K562 (cell line): ENCODE measurements at regions not wholly inside any gene's neighbourhood (a gene's known extent, or its start where the extent isn't known, plus 50 kb on each side); places are given as distances from the start of the nearest gene placed in this dataset.
A peak's percentile ranks its signal among the peaks of the same experiment; 100 is the strongest.

Experiments used
- ARID1B ChIP-seq: fragments of 450-650 bp; IDR thresholded peaks from 2 replicates; pipeline ENCODE4 v1.6.1; 2016; ENCODE audit warnings: antibody characterized with exemption, mild to moderate bottlenecking, inconsistent platforms
- CHAMP1 ChIP-seq: fragments of 450-650 bp; IDR thresholded peaks from 2 replicates; pipeline ENCODE4 v1.6.1; 2016; ENCODE audit warnings: mild to moderate bottlenecking
- CSDE1 ChIP-seq, 2 experiments: fragments of 450-650 bp; IDR thresholded peaks; 2 replicates each; pipeline ENCODE4 v1.6.1; 2016; ENCODE audit warnings: mild to moderate bottlenecking in 1 of 2
- E2F3 ChIP-seq: fragments of 250-450 bp; sonication (Bioruptor Pico); IDR thresholded peaks from 2 replicates; pipeline ENCODE4 v1.4.0; 2020; ENCODE audit warnings: mild to moderate bottlenecking
- HMGN3 ChIP-seq: IDR thresholded peaks from 2 replicates; pipeline ENCODE4 v1.6.1; 2011; ENCODE audit warnings: borderline replicate concordance, low read depth, mild to moderate bottlenecking, mixed read lengths, low read length; ENCODE audit not compliant: insufficient read length; ENCODE audit errors: extremely low read depth
- ILF3 ChIP-seq: fragments of 450-650 bp; IDR thresholded peaks from 2 replicates; pipeline ENCODE4 v1.6.1; 2018; ENCODE audit warnings: antibody characterized with exemption, mild to moderate bottlenecking, moderate library complexity, borderline replicate concordance
- MECOM ChIP-seq: fragments of 250-450 bp; sonication (Bioruptor Pico); IDR thresholded peaks from 2 replicates; pipeline ENCODE4 v1.8.0; 2022; ENCODE audit warnings: inconsistent platforms
- NFE2 ChIP-seq: IDR thresholded peaks from 2 replicates; pipeline ENCODE4 v1.6.1; 2014; ENCODE audit warnings: antibody characterized with exemption, low read depth
- NRF1 ChIP-seq, 2 experiments: fragments of 450-650 bp; IDR thresholded peaks in 1 of 2; conservative IDR thresholded peaks in 1 of 2; 2 replicates each; pipeline ENCODE4 v1.6.1; 2014; ENCODE audit warnings: mild to moderate bottlenecking in 2 of 2
- RAD21 ChIP-seq, 2 experiments: fragments of 250-450 bp in 1 of 2; fragments of 450-650 bp in 1 of 2; sonication (Bioruptor Pico) in 1 of 2; formaldehyde crosslinking in 1 of 2; IDR thresholded peaks in 1 of 2; conservative IDR thresholded peaks in 1 of 2; 2 replicates each; pipeline versions ENCODE4 v1.4.0 to v1.8.0; 2020 to 2022; ENCODE audit warnings: mild to moderate bottlenecking in 2 of 2, moderate library complexity in 1 of 2
- SAFB2 ChIP-seq: fragments of 200-400 bp; formaldehyde crosslinking; IDR thresholded peaks from 2 replicates; pipeline ENCODE4 v1.6.1; 2018; ENCODE audit warnings: borderline replicate concordance, low read length, low read depth, moderate library complexity; ENCODE audit not compliant: severe bottlenecking
- SOX6 ChIP-seq: fragments of 450-650 bp; IDR thresholded peaks from 2 replicates; pipeline ENCODE4 v1.6.1; 2014; ENCODE audit warnings: mild to moderate bottlenecking
- TBP ChIP-seq: optimal IDR thresholded peaks from 2 replicates; pipeline ENCODE3; 2011; ENCODE audit warnings: low read depth, low read length, improper control_type of control experiment
- TFAP4 ChIP-seq: sonication (generic); formaldehyde crosslinking; IDR thresholded peaks from 2 replicates; pipeline ENCODE4 v1.8.0; 2022; ENCODE audit warnings: missing genetic modification reagents, mild to moderate bottlenecking, moderate library complexity, borderline replicate concordance
- YY1 ChIP-seq, 3 experiments: IDR thresholded peaks; 2 replicates each; pipeline ENCODE4 v1.6.1; 2011; ENCODE audit warnings: low read length in 2 of 3, mild to moderate bottlenecking in 2 of 3, moderate library complexity in 2 of 3, borderline replicate concordance in 1 of 3, control low read depth in 1 of 3, low read depth in 1 of 3; ENCODE audit not compliant: insufficient read depth in 3 of 3, insufficient replicate concordance in 2 of 3, control insufficient read depth in 1 of 3, insufficient read length in 1 of 3; ENCODE audit errors: extremely low read depth in 1 of 3
- ZBTB5 ChIP-seq: fragments of 450-650 bp; IDR thresholded peaks from 2 replicates; pipeline ENCODE4 v1.6.1; 2017; ENCODE audit warnings: antibody characterized with exemption
- ZNF75A ChIP-seq: fragments of 450-650 bp; formaldehyde crosslinking; IDR thresholded peaks from 2 replicates; pipeline ENCODE4 v1.4.0; 2020; ENCODE audit warnings: mild to moderate bottlenecking
- TF ChIP-seq, protein P1 (sequence below): sonication (generic); formaldehyde crosslinking; IDR thresholded peaks from 2 replicates; pipeline ENCODE4 v1.9.0; 2022; ENCODE audit warnings: mild to moderate bottlenecking, missing genetic modification reagents
- TF ChIP-seq, protein P2 (sequence below), 2 experiments: IDR thresholded peaks; 2 replicates each; pipeline ENCODE4 v1.6.1; 2011; ENCODE audit warnings: borderline replicate concordance in 1 of 2, control low read depth in 1 of 2, low read depth in 1 of 2, low read length in 1 of 2, mild to moderate bottlenecking in 1 of 2, mixed read lengths in 1 of 2, moderate library complexity in 1 of 2; ENCODE audit not compliant: insufficient read depth in 1 of 2, insufficient read length in 1 of 2, poor library complexity in 1 of 2, severe bottlenecking in 1 of 2; ENCODE audit errors: extremely low read depth in 1 of 2

DNA sequence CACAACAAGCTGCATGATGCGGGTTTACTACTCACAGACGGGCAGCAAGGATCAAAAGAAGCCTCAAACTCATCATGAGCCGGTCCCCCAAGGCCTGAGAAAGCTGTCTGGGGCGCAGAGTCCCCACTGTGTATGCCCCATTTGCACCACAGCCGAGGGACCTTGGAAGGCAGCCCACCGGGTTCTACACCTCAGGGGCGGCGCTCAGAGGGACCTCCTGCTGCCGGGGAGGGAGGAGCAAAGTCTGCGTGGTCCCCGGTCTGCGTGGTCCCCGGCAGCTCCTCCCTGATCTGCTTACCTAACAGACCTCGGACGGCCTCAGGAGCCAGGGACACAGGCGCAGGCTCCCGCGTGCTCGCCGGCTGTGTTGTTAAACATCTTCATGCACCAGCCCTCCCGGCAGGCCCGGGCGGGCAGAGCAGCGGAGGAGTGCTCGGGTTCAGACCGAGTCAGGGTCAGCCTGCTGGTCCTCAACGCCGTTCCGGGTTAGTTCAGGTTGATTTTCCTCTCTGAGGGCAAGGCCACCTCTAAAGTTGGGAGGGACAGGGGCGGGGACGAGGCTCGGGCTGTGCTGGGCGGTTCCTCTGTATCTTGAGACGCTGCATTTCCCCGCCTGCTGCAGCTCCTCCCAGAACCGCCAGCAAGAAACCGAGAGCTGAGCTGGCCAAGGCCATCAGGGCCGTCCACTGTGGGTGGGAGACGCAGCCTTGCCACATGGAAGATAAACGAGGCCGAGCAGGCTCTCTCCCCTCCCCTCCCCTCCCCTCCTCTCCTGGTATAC lies 74.6 kb downstream of the MRPL36 start (continued):
- TF ChIP-seq ZBTB5 (no peak), MECOM (CRISPR knock-in tag) (no peak), CHAMP1 (no peak), TFAP4 (CRISPR knock-in tag) (no peak), SAFB2 (no peak), SOX6 (no peak), TBP (no peak), ZNF75A (CRISPR knock-in tag) (no peak), ILF3 (no peak), CSDE1 (IDR thresholded peaks at IDR 0.05) (no peak), RAD21 (CRISPR knock-in tag; conservative IDR thresholded peaks at IDR 0.05 in 1 of 2, IDR thresholded peaks at IDR 0.05 in 1 of 2) (no peak), ARID1B (no peak), YY1 (IDR thresholded peaks at IDR 0.05; ENCODE audit: borderline replicate concordance in 1 of 3, control insufficient read depth in 1 of 3, extremely low read depth in 1 of 3, insufficient read depth in 3 of 3, insufficient read length in 1 of 3, insufficient replicate concordance in 2 of 3, low read depth in 1 of 3, low read length in 2 of 3) (no peak), HMGN3 (no peak), NRF1 (conservative IDR thresholded peaks at IDR 0.05 in 1 of 2, IDR thresholded peaks at IDR 0.05 in 1 of 2) (peak in 1 of 2 experiments; percentile 27; a peak in 1 of 4 replicates), NFE2 (no peak), E2F3 (no peak)
- TF ChIP-seq, protein P1, sequence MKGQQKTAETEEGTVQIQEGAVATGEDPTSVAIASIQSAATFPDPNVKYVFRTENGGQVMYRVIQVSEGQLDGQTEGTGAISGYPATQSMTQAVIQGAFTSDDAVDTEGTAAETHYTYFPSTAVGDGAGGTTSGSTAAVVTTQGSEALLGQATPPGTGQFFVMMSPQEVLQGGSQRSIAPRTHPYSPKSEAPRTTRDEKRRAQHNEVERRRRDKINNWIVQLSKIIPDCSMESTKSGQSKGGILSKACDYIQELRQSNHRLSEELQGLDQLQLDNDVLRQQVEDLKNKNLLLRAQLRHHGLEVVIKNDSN: no peak
- TF ChIP-seq, protein P2, sequence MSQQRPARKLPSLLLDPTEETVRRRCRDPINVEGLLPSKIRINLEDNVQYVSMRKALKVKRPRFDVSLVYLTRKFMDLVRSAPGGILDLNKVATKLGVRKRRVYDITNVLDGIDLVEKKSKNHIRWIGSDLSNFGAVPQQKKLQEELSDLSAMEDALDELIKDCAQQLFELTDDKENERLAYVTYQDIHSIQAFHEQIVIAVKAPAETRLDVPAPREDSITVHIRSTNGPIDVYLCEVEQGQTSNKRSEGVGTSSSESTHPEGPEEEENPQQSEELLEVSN (IDR thresholded peaks at IDR 0.05; ENCODE audit: borderline replicate concordance in 1 of 2, extremely low read depth in 1 of 2, insufficient read depth in 1 of 2, insufficient read length in 1 of 2, low read depth in 1 of 2, low read length in 1 of 2, poor library complexity in 1 of 2, severe bottlenecking in 1 of 2): peak in 1 of 2 experiments; percentile 59
